Daoy (cell line): ENCODE measurements at regions not wholly inside any gene's neighbourhood (a gene's known extent, or its start where the extent isn't known, plus 50 kb on each side); places are given as distances from the start of the nearest gene placed in this dataset.

Experiments
- DNase-seq: peaks from one replicate; pipeline ENCODE4 v3.0.0-alpha.2; 2015; ENCODE audit warnings: low read depth

DNA sequence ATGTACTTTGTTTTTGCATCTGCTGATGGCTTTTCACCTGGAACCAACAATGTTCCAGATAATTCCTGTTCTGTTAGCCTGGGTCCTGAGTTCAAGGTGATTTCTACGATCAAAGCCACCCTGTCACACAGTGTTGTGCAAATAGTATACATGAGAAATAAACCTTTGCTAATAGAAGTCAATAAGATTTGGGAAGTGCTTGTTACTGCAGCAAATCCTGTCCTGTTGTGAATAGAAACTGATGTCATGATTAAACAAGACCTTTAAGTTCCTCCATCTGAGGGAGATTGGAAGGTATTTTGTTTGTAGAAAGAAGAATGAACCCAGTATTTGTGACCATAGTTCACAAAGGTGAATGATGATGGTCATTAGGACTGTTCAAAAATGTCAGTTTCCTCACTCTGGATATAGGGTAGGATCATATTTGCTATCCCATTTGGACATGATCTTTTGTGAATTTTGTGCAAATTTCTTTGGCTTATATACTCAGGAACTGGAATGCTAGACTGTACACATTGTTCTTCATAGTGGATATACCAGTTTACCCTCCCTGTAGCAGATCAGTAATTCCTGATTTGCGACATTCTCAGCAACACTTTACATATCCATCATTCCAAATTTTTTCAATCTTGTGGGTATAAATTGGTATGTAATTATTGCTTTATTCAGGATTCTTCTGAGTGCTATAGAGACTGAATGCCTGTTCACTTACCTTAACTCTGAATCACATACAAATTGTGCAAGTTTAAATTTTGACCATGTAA lies 428.5 kb downstream of the METTL15 start:
- no peak for DNase-seq

DNA sequence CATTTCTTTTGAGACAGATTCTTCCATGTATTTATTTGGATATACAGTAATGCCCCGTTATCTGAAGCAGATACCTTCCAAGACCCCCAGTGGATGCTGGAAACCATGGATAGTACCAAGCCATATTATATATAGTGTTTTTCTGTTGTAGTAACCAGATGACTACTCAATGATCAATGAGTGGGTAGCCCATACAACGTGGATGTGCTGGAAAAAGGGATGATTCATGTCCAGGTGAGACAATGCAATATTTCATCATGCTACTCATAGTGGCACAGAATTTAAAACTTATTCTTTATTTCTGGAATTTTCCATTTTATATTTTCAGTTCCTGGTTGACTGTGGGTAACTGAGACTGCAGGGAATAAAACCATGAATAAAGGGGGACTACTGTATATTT lies 427.5 kb downstream of the METTL15 start:
- no peak for DNase-seq

DNA sequence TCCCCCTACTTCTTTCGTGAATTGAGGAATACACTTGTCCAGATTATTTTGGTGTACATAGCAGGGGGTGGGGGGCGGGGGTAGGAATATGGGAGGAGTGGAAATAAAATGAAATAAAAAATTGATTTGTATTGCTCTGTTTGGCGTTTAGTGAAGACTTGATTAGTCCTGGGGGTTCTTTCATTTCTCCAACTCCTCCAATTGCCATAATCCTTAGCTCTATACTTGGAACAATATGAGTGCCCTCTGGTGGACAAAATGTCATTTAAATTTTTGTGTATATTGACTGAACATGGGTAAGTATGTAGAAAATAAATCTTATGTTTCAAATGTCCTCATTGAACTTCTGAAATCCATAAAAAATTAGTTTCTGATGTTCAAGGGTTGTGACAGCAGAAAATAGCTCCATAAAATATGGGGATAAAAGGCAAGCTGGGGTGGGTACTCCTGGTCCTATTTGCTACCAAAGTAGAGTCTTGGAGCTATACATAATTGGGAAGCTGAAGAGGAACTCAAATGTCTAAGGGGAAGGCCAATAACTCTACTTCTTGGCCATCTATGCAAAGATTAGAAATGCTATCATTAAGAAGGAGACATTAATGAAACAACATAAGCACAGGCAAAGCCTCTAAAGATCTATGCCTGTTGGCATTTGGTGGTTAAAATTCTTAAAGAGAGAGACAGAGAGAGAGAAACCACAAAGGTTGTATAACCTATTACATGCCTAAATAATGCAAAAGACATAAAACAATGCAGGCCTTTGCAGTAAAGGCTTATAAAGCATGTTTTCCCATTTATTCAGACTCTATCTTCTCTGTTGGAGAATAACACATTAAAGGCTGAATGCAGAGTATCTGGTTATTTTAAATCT lies 421.6 kb downstream of the METTL15 start:
- peak; percentile 17 for DNase-seq

DNA sequence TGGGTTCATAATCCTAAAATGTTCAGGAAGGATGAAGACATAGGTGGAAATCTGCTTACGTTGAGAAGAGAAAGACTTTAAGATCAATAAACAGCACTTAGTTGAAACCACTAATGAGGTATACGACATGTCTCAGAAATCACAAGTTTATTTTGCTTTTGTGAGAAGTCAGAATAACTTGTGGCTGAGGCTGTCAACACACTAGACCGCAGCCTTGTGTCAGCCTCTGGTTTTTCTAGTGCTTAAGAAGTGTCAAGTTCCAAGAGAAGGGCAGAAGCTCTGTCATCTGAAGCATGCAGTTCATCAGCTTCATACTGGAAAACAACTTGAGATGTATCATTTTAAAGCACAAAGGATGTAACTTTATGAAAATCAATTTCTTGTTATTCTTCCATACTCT lies 420.9 kb downstream of the METTL15 start:
- peak; percentile 62 for DNase-seq

DNA sequence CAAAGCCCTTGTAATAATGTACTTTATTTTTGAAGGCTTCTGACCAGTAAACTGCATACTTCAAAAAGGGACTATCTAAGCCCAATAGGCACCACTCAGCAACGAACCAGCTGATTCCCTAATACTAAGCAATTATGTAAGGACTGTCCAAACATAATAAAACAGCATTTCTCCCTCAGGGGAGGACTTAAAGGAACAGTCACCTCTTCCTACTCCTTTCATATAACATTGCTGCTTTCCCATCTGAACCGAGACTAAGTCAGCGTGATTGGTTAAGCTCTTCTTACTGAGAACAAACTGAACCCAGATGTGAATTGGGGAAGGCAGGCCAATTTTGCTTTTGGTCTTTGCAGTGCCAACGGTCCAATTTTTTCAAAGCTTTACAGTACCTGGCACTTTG lies 420.0 kb downstream of the METTL15 start:
- no peak for DNase-seq

DNA sequence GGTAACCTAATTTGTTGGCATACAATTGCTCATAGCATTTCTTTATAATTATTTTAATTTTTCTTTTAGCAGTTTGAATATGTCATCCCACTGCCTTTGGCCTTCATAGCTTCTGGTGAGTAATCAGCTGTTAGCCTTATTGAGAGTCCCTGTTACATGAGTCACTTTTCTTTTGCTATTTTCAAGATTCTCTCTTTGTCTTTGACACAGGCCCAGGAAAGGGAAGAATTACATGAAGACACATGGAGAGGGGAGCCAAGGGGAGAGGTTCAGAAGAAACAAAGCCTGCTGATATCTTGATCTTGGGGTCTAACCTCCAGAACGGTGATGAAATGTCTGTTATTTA lies 418.2 kb downstream of the METTL15 start:
- no peak for DNase-seq

DNA sequence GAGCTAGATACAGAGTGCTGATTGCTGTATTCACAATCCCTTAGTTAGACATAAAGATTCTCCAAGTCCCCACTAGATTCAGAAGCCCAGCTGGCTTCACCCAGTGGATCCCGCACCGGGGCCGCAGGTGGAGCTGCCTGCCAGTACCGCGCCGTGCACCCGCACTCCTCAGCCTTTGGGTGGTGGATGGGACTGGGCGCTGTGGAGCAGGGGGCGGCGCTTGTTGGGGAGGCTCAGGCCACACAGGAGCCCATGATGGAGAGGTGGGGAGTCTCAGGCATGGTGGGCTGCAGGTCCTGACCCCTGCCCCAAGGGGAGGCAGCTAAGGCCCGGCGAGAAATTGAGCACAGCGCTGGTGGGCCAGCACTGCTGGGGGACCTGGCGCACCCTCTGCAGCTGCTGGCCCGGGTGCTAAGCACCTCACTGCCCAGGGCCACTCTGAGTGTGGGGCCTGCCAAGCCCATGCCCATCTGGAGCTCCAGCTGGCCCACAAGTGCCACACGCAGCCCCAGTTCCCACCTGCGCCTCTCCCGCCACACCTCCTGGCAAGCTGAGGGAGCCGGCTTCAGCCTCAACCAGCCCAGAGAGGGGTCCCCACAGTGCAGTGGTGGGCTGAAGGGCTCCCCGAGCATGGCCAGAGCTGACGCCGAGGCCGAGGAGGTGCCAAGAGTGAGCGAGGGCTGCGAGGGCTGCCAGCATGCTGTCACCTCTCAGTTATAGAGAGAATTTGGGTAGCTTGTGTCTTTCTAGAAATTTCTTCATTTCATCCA lies 417.6 kb downstream of the METTL15 start:
- no peak for DNase-seq

DNA sequence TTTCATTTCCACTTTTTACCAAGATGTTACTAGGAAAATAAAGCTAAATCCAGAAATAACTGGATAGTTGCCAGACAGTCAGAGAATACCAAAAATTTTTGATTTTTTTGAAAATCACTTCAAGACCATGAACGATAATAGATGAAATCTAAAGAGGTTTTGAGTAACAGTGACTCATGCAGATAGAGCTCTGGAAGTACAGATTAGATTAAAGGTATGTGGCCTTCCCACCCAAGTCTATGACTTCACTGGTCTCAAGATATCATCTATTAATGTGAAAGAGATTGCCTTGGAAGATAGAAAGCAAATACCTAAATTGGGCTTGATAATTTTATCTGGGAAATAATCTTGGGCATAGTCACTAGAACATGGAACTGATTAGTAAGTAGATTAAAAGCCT lies 415.9 kb downstream of the METTL15 start:
- no peak for DNase-seq

DNA sequence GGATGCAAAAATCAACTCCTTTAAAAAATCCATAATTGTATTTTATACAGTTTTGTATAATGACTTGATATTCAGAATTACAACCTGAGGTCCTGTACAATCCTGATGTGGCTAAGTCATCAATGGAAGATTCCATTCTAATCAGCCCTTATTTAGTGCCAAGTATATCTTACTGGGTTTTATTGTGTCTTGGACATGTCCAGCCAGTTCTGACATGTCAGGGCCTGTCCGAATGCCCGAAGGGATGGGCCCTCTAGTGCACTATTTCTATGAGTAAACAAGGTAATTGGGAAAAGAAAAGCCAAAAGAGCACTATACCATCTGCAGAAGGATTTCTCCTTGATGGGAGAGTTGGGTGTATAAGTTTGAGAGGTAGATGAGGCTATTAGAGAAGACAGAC lies 412.9 kb downstream of the METTL15 start:
- DNase-seq = no peak

DNA sequence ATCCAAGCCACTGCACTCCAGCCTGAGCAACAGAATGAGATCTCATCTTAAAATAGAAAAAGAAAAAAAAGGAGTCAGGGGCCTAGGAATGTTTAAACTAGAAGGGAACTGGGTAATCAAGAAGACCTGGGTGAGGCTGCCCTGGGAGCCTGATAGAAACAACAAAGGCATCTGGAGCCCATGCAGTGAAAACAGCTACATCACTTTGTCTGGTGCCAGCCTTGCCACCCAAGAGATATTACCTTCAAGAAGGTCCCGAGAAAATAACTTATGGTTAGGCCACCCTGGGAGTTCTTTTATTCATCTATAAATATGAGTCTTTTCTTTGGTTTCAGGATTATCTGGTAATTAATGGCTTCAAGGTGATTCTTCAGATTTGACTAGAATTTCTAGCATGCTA lies 412.1 kb downstream of the METTL15 start:
- DNase-seq = no peak

DNA sequence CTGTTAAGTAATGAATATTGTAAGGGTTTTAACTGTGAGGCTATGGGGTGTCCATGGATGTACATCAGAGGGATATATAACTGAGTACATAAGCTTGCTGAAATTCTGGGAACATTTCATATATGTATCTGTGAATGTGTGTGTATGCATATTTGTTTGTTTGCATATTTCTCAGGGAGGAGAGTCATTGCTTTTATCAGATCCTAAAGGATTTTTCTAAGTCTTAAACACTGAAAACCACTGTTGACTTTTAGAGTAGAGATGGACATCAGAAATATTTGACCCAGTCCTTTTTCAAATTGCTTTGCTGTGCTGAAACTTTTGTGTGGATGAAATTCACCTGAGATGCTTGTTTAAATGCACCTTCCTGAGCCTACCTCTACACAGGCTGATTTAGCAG lies 410.6 kb downstream of the METTL15 start:
- no peak for DNase-seq

DNA sequence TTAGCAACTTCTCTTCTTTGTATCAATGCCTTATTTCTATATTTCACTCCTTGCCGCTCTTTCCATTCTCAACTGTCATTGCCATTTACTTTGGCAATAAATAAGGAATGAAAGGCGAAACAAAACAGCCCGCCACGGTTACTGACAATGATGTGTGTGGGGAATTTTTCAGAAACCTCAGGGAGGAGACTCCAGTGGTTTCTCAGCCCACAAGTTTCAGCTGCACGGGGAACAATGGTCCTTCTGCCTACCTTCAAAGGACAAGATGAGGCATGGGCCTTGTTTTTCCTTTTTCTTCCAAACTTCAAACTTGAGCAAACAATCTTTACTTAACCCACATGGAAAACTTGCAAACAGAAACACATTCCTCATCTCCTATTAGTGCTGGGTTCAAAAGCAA lies 409.4 kb downstream of the METTL15 start:
- DNase-seq = no peak

DNA sequence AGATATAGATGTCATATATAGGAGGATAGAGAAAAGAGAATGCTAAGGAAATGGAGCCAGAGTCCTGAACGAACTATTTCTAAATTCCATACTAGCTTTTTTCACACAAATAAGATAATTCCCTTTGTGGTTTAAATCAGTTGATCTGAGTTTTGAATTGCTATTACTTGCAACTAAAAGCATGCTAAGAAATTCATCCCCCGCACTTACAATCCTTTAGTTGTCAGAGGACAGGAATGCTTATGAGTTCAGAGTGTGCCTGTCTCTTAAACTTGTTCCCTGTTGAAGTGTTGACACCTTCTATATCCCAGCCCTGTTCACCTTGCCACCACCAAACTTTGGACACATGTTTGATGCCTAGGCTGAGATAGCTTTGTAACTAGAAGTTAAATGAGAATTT lies 406.2 kb downstream of the METTL15 start:
- DNase-seq = no peak

DNA sequence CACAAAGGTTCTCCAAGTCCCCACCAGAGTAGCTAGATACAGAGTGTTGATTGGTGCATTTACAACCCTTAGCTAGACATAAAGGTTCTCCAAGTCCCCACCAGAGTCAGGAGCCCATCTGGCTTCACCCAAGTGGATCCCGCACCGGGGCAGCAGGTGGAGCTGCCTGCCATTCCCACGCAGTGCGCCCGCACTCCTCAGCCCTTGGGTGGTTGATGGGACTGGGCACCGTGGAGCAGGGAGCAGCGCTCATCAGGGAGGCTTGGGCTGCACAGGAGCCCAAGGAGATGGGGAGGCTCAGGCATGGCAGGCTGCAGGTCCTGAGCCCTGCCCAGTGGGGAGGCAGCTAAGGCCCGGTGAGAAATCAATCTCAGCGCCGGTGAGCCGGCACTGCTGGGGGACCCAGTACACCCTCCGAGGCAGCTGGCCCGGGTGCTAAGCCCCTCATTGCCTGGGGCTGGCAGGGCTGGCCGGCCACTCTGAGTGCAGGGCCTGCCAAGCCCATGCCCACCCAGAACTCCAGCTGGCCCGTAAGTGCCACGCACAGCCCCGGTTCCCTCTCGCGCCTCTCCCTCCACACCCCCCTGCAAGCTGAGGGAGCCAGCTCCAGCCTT lies 404.1 kb downstream of the METTL15 start:
- DNase-seq = no peak

DNA sequence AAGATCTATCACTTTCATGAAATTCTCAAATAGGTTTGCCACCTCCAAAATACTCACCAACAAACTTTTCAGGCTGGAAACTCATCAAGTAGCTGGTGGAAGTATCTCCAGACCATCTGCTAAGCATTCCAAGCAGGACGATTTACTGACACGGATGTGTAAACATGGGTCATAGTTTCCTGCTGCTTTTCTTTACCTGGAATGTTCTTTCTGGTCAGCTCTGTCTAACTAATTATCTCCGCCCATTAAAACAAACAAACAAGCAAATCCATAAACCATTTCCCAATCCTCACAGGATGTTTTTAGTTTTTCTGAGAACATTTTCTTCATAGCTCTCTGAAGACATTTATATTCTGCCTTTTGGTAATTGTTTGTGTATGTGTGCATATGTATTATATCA lies 397.0 kb downstream of the METTL15 start:
- DNase-seq = no peak

DNA sequence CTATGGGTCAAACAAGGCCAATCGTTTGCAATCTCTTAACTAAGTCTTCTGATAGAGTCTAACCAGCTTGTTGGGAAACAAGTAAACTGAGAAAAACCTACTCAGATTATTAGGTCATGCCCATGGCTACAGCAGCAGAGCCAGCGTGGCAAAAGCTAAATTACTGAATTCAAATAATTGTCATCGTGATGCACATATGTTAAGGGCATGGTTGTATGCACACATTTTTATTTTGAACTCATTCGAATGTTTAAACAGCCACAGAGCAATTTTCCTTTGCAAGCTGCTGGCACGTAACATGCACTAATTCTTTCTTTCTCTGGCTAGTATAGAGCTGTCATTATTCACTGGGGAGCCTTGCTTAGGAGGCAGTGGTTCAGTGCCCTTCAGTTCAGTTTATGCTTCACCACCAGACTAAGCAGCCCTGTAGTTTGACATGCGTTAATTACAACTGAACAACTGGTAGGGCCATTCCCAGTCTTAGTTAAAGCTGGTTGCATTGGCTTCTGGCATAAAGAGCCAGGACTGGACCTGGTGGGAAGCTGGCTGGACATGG lies 396.4 kb downstream of the METTL15 start:
- DNase-seq = no peak

DNA sequence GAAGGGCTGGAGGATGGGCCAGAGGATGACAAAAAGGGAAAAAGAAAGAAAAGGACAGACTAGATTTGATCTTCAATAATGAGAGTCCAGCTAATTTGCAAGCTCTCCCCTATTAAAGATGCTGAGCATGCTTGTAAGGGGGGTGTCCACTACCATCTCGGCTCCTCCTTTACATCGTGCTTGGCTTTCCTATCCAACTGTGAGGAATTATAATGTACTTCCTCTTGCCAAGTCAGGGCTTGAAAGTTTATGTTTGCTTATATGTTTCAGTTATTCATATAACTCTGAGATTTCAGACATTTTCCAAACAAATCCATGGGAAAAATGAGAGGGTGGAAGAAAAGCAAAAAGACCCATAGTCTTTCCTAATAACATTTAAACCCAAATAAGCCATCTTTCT lies 387.1 kb downstream of the METTL15 start:
- no peak for DNase-seq

DNA sequence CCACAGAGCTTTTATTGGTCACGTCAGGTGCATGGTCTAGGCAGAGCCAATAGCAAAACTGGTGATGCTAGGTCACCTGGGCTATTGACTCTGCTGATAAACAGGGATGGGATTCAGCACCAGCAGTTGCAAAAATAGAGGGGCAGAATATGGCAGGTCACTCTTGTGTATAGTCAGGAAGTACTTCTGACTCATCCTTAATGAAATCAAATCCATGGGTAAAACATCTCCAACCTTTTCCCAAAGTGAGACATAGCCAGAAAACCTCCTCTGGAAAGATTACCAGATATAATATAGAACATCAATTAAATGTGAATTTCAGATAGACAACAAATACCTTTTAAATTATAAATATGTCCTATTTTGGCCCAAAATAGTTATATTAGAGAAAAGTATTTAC lies 383.2 kb downstream of the METTL15 start:
- peak; percentile 2 for DNase-seq

DNA sequence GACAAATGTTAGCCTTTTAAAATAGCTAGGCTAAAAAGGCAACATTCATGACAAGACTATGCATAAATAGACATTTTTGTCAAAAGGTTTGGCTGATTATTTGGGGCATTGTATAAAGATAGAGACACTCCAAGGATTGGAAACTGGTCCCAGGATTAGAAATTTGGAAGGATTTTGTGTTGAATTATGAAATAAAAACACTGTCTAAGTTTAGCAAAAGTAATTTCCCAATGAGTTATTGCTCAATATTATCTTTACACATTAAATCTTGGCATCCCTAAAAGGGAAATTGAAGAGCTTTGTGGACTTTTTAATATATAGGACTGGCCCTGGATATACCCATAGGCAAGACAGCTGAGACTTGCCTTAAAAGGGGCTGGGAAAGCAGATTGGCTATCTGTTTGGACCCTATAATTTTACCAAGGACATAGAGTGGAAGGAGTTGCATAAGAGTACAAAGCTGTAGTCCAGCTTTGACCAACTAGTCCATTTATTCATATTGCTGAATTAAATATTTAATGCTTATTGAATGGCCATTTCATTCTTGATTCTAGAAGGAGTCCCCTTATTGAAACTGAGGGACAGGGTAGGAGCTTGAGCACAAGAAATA lies 382.7 kb downstream of the METTL15 start:
- DNase-seq = no peak

DNA sequence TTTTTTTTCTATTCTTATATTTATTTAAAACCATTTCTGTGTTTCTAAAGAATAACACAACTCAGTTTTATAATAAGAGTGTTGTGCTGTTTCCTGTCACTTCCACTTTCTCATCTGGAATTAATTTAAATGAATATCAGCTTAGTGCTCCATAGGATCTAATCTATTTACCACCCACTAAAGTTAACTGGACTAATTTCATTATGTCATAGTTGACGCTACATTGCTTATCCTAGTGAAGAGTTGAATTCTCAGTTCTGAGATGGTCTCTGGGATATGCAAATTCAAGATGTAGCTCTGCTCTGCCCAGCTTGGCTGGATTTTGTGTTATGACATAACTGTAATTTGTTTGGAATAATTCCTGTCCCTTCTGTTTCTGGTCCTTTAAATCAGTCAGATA lies 380.1 kb downstream of the METTL15 start:
- DNase-seq = no peak

DNA sequence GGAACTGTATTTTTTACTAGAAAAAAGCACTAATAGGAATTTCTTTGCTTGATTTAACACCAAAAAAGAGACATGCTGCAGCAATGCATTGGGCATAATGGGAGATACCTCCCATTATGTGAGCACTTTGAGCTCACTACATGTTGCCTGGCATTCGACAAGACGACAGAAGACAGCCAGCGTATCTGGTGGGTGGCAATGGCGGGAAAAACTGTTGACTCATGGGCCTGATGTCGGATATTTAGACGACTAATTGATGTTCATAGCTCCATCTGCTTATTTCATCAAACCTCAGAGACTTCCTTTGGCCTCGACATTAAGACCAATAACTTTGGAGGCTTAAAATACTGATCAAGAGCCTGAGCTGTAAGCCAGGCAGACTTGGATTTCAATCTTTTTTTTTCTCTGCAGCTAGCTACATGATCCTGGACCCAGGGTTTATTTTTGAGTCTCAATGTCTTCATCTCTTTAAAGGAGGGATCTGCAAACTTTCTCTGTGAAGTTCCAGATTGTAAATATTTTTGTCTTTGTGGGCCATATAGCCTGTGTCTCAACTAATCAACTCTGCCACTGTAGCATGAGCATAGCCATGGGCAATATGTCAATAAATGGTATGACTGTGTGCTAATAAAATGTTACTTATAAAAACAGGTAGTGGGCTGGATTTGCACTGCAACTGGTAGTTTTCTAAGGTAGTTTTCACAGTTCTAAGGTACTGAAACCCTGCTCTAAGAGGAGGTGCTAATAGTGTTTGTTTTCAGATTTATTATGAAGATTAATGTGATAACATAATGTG lies 375.1 kb downstream of the METTL15 start:
- DNase-seq = no peak
